Smooth muscle cell (in vitro differentiated cells): ENCODE measurements at regions not wholly inside any gene's neighbourhood (a gene's known extent, or its start where the extent isn't known, plus 50 kb on each side); places are given as distances from the start of the nearest gene placed in this dataset.
"Not testable (repeated sequence)": the region's sequence is repeated elsewhere in the genome, so short reads cannot be mapped to it uniquely, and the experiment has no call there.

Experiments used
- DNase-seq: peaks from one replicate; lab custom pipeline; 2025; ENCODE audit not compliant: unreplicated experiment; lab: John Stamatoyannopoulos, UW
- H2AFZ ChIP-seq: fragments of 200-600 bp; sonication (generic); 2 replicates; pipeline ENCODE4 v1.6.0; 2016; ENCODE audit warnings: antibody characterized with exemption, low read depth, mild to moderate bottlenecking
- H3F3A ChIP-seq: fragments of 200-600 bp; sonication (generic); 2 replicates; pipeline ENCODE4 v1.6.0; 2017; ENCODE audit warnings: antibody characterized with exemption, low read depth
- H3K27ac ChIP-seq: fragments of 200-600 bp; sonication (generic); 2 replicates; pipeline ENCODE4 v1.5.1; 2016; ENCODE audit warnings: low read depth, mild to moderate bottlenecking
- H3K27me3 ChIP-seq: fragments of 200-600 bp; sonication (generic); 2 replicates; pipeline ENCODE4 v1.6.1; 2016; ENCODE audit warnings: low read depth, mild to moderate bottlenecking
- H3K36me3 ChIP-seq: fragments of 200-600 bp; sonication (generic); 2 replicates; pipeline ENCODE4 v1.5.1; 2016; ENCODE audit warnings: low read depth
- H3K4me1 ChIP-seq: fragments of 200-600 bp; sonication (generic); 2 replicates; pipeline ENCODE4 v1.5.1; 2016; ENCODE audit warnings: low read depth
- H3K4me2 ChIP-seq: fragments of 200-600 bp; sonication (generic); 2 replicates; pipeline ENCODE4 v1.6.0; 2016; ENCODE audit warnings: mild to moderate bottlenecking
- H3K4me3 ChIP-seq: fragments of 200-600 bp; sonication (generic); 2 replicates; pipeline ENCODE4 v1.5.1; 2016; ENCODE audit warnings: mild to moderate bottlenecking
- H3K79me2 ChIP-seq: fragments of 200-600 bp; sonication (generic); 2 replicates; pipeline ENCODE4 v1.6.0; 2016; ENCODE audit warnings: low read depth, mild to moderate bottlenecking
- H3K9ac ChIP-seq: fragments of 200-600 bp; sonication (generic); 2 replicates; pipeline ENCODE4 v1.6.0; 2016; ENCODE audit warnings: low read depth
- H3K9me3 ChIP-seq: fragments of 200-600 bp; sonication (generic); replicated peaks from 2 replicates; pipeline ENCODE4 v1.5.1; 2016; ENCODE audit warnings: low read depth
- H4K20me1 ChIP-seq: fragments of 200-600 bp; sonication (generic); 2 replicates; pipeline ENCODE4 v1.6.0; 2016; ENCODE audit warnings: low read depth
- WGBS: methylation state at CpG from one replicate; pipeline ENCODE4 v1.1.7; 2016; ENCODE audit warnings: low lambda C conversion rate; 5-methylcytosine and 5-hydroxymethylcytosine counted together
- TF ChIP-seq, protein P1 (sequence below): fragments of 200-600 bp; sonication (generic); IDR thresholded peaks from 2 replicates; pipeline ENCODE4 v1.5.1; 2017; ENCODE audit warnings: borderline replicate concordance, mild to moderate bottlenecking, antibody characterized with exemption; ENCODE audit not compliant: insufficient read depth, poor library complexity, severe bottlenecking

DNA sequence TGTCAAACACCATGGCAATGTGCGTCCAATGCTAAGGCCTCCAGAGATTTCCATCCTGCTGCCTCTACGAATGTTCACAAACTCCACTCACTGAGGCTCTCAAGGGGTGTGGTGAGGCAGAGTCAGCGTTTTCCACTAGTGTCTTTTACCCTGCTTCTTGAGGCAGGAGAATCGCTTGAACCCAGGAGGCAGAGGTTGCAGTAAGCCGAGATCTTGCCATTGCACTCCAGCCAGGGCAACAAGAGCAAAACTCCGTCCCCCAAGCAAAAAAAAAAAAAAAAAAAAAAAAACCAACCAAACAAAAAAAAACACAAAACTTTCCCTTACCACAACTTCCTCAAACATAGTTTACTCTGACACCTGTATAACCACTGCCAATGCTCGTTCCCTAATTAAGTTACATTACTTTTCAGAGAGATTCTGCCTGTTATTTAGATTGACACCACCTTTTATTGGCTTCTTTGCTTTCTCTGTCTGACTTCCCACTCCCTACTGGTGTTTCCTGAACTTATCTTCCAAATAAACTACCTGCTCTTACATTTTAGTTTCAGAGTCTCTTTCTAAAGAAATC lies 102.1 kb upstream of the ZNF746 start:
- no peak overlapping the region for H3K4me2 ChIP-seq
- no peaks in the 10 kb centered on the region for H3K79me2 ChIP-seq
- DNase-seq = no peak
- no peak overlapping the region for H2AFZ ChIP-seq
- H3K9ac ChIP-seq = no peak overlapping the region
- H3K4me3 ChIP-seq = no peak overlapping the region
- 94% methylated on average over 7 of the region's 7 CpGs for WGBS
- H3K27me3 ChIP-seq = no peaks in the 10 kb centered on the region
- TF ChIP-seq, protein P1, sequence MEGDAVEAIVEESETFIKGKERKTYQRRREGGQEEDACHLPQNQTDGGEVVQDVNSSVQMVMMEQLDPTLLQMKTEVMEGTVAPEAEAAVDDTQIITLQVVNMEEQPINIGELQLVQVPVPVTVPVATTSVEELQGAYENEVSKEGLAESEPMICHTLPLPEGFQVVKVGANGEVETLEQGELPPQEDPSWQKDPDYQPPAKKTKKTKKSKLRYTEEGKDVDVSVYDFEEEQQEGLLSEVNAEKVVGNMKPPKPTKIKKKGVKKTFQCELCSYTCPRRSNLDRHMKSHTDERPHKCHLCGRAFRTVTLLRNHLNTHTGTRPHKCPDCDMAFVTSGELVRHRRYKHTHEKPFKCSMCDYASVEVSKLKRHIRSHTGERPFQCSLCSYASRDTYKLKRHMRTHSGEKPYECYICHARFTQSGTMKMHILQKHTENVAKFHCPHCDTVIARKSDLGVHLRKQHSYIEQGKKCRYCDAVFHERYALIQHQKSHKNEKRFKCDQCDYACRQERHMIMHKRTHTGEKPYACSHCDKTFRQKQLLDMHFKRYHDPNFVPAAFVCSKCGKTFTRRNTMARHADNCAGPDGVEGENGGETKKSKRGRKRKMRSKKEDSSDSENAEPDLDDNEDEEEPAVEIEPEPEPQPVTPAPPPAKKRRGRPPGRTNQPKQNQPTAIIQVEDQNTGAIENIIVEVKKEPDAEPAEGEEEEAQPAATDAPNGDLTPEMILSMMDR = no peak
- no peaks in the 10 kb centered on the region for H3K36me3 ChIP-seq
- no peaks in the 10 kb centered on the region for H4K20me1 ChIP-seq
- H3K4me1 ChIP-seq = no peaks in the 10 kb centered on the region
- H3K27ac ChIP-seq = no peak overlapping the region
- H3K9me3 ChIP-seq = no peaks in the 10 kb centered on the region
- H3F3A ChIP-seq = no peaks in the 10 kb centered on the region

- Histone ChIP-seq H3K9ac (no peak overlapping the region), H3K4me2 (no peak overlapping the region), H3K27me3 (no peaks in the 10 kb centered on the region), H3F3A (no peaks in the 10 kb centered on the region), H3K79me2 (no peaks in the 10 kb centered on the region), H3K27ac (no peak overlapping the region), H2AFZ (no peak overlapping the region), H3K4me3 (no peak overlapping the region), H3K36me3 (no peaks in the 10 kb centered on the region), H3K4me1 (no peaks in the 10 kb centered on the region), H4K20me1 (no peaks in the 10 kb centered on the region), H3K9me3 (no peaks in the 10 kb centered on the region)
- WGBS = 100% methylated on average over 1 of the region's 1 CpG
- no peak for DNase-seq
- TF ChIP-seq, protein P1 = peak; percentile 50
These were observed 101.2 kb upstream of the ZNF746 start for GRCh38 chr7:149598721-149599308.

GRCh38 chr7:149597789-149598188 lies 100.2 kb upstream of the ZNF746 start:
- H3K9ac ChIP-seq, H4K20me1 ChIP-seq, H3K27me3 ChIP-seq, H3K4me2 ChIP-seq, H3K27ac ChIP-seq, H3K4me1 ChIP-seq, H3K9me3 ChIP-seq, H3K79me2 ChIP-seq, H3K4me3 ChIP-seq, DNase-seq, H3F3A ChIP-seq, H2AFZ ChIP-seq, H3K36me3 ChIP-seq: not testable (repeated sequence)
- 100% methylated on average over 2 of the region's 2 CpGs for WGBS

GRCh38 chr7:149595541-149595940 lies 97.9 kb upstream of the ZNF746 start:
- no peaks in the 10 kb centered on the region for H3F3A ChIP-seq
- WGBS = 95% methylated on average over 2 of the region's 2 CpGs
- H3K79me2 ChIP-seq = peaks cover under 1% of the 10 kb centered on the region
- H3K27ac ChIP-seq = no peak overlapping the region
- H4K20me1 ChIP-seq = peaks cover 5% of the 10 kb centered on the region
- H3K4me3 ChIP-seq = no peak overlapping the region
- no peaks in the 10 kb centered on the region for H3K27me3 ChIP-seq
- no peak overlapping the region for H3K4me2 ChIP-seq
- no peaks in the 10 kb centered on the region for H3K9me3 ChIP-seq
- TF ChIP-seq, protein P1 = no peak
- no peak overlapping the region for H2AFZ ChIP-seq
- H3K36me3 ChIP-seq = no peaks in the 10 kb centered on the region
- no peak overlapping the region for H3K9ac ChIP-seq
- DNase-seq = no peak
- H3K4me1 ChIP-seq = no peaks in the 10 kb centered on the region
